ENCODE measurements at regions not wholly inside any gene's neighbourhood (a gene's known extent, or its start where the extent isn't known, plus 50 kb on each side); places are given as distances from the start of the nearest gene placed in this dataset.

- DNase-seq (ENCODE audit: low read depth in 2 of 2), result no peak
Measured at GRCh38 chr1:228989992-228990827, 254.9 kb downstream of the RHOU start.

- DNase-seq (ENCODE audit: low read depth in 2 of 2), result no peak
Measured at GRCh38 chr1:228990906-228991569, 255.8 kb downstream of the RHOU start.

- no peak for DNase-seq (ENCODE audit: low read depth in 2 of 2)
Measured at GRCh38 chr1:228992044-228992443, 256.8 kb downstream of the RHOU start.

- no peak for DNase-seq (ENCODE audit: low read depth in 2 of 2)
Measured at GRCh38 chr1:228992907-228993535, 257.7 kb downstream of the RHOU start.

- no peak for DNase-seq (ENCODE audit: low read depth in 2 of 2)
Measured at GRCh38 chr1:228994676-228995594, 259.7 kb downstream of the RHOU start.

GRCh38 chr1:228996281-228996680 is 261.0 kb downstream of the RHOU start:
- no peak for DNase-seq (ENCODE audit: low read depth in 2 of 2)

- DNase-seq (ENCODE audit: low read depth in 2 of 2), result no peak
Measured at GRCh38 chr1:228997721-228998144, 262.5 kb downstream of the RHOU start.

- DNase-seq (ENCODE audit: low read depth in 2 of 2), result no peak
Measured at GRCh38 chr1:228998179-228998578, 262.9 kb downstream of the RHOU start.

GRCh38 chr1:228999446-229000170 is 264.3 kb downstream of the RHOU start:
- no peak for DNase-seq (ENCODE audit: low read depth in 2 of 2)

- DNase-seq (ENCODE audit: low read depth in 2 of 2), result no peak
Measured at GRCh38 chr1:229000187-229000586, 264.9 kb downstream of the RHOU start.

- no peak for DNase-seq (ENCODE audit: low read depth in 2 of 2)
Measured at GRCh38 chr1:229001467-229002011, 266.3 kb downstream of the RHOU start.

- DNase-seq (ENCODE audit: low read depth in 2 of 2), result no peak
Measured at GRCh38 chr1:229002037-229002436, 266.8 kb downstream of the RHOU start.

GRCh38 chr1:229002451-229002960 is 267.2 kb downstream of the RHOU start:
- DNase-seq (ENCODE audit: low read depth in 2 of 2), result no peak

GRCh38 chr1:229003233-229004031 is 267.5 kb upstream of the RAB4A start:
- DNase-seq (ENCODE audit: low read depth in 2 of 2), result no peak

GRCh38 chr1:229004066-229004833 is 266.7 kb upstream of the RAB4A start:
- DNase-seq (ENCODE audit: low read depth in 2 of 2), result no peak

- DNase-seq (ENCODE audit: low read depth in 2 of 2), result no peak
Measured at GRCh38 chr1:229005097-229005496, 265.8 kb upstream of the RAB4A start.

GRCh38 chr1:229005556-229005955 is 265.4 kb upstream of the RAB4A start:
- no peak for DNase-seq (ENCODE audit: low read depth in 2 of 2)

GRCh38 chr1:229006121-229006870 is 264.6 kb upstream of the RAB4A start:
- DNase-seq (ENCODE audit: low read depth in 2 of 2), result no peak
